Hematopoietic multipotent progenitor cell (in vitro differentiated cells): ENCODE measurements at regions not wholly inside any gene's neighbourhood (a gene's known extent, or its start where the extent isn't known, plus 50 kb on each side); places are given as distances from the start of the nearest gene placed in this dataset.
"Not testable (repeated sequence)": the region's sequence is repeated elsewhere in the genome, so short reads cannot be mapped to it uniquely, and the experiment has no call there.

ENCODE experiments used
- DNase-seq, 3 donors: peaks; one replicate each; pipeline ENCODE4 v3.0.0-alpha.2; 2011 to 2015; ENCODE audit warnings: low read depth in 2 of 3, low spot score in 2 of 3

DNA sequence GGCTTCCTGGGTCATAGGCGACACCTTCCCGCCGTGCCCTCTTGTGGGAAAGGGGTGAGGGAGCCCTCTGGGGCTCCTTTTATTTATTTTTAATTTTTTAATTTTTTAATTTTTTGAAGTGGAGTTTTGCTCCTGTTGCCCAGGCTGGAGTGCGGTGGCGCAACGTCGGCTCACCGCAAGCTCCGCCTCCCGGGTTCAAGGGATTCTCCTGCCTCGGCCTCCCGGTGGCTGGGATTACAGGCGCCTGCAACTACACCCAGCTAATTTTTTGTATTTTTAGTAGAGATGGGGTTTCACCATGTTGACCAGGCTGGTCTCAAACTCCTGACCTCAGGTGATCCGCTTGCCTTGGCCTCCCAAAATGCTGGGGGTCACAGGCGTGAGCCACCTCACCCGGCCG lies 49.9 kb upstream of the ELFN1 start:
- DNase-seq = not testable (repeated sequence)

DNA sequence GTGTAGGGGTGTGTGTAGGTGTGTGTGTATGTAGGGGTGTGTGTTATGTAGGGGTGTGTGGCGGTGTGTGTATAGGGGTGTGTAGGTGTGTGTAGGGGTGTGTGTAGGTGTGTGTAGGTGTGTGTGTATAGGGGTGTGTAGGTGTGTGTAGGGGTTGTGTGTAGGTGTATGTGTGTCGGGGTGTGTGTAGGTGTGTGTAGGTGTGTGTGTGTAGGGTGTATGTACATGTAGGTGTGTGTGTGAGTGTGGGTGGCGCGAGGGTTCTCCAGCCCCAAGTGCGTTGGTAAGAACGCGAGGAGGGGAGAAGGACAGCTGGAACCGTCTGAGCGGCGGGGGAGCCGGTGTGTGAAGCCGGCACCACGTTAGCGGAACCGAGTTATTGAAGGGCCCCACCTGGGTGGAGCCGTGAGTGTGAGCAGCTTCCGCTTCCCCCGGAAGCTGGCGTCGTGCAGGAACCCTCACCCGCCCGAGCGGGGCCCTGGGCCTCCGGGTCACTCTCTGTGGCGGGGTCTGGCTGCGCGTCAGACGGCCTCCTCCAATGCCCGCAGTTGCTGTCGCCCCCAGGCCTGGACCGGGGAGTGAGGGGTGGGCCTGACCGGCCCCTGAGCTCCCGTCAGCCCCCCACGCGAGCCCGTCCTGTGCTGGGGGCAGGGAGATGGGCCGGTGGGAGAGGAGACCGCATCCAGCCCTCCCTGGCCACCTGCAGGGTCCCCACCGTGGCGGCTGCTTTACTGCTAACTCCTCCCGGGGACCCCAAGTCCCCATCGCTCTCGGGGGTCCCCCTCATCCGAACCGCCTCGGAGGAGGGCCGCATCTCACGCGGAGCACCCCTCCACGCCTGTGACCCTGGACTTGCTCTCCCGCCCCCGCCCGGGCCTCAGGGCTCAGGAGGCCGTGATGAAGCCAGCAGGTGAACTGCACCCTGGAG lies 49.6 kb upstream of the PSMG3 start:
- DNase-seq = peak in 1 of 3 donors; percentile 3
